GM12892 (cell line): ENCODE measurements at regions not wholly inside any gene's neighbourhood (a gene's known extent, or its start where the extent isn't known, plus 50 kb on each side); places are given as distances from the start of the nearest gene placed in this dataset.
"Not testable (repeated sequence)": the region's sequence is repeated elsewhere in the genome, so short reads cannot be mapped to it uniquely, and the experiment has no call there.

Experiments used
- DNase-seq: peaks from one replicate; pipeline ENCODE4 v3.0.0; 2011; ENCODE audit not compliant: insufficient read length
- FAIRE-seq: peaks from 2 replicates; lab custom pipeline; 2011; peaks lifted over from hg19 to GRCh38; lab: Jason Lieb, UNC
- POLR2A ChIP-seq: IDR thresholded peaks from 2 replicates; pipeline ENCODE4 v1.6.1; 2011; ENCODE audit warnings: low read depth, low read length, control low read depth
- POLR2AphosphoS5 ChIP-seq: IDR thresholded peaks from 2 replicates; pipeline ENCODE4 v1.6.1; 2011; ENCODE audit warnings: low read depth, low read length, control low read depth
- TAF1 ChIP-seq: IDR thresholded peaks from 2 replicates; pipeline ENCODE4 v1.6.1; 2011; ENCODE audit warnings: low read depth, mild to moderate bottlenecking, control low read depth, low read length, borderline replicate concordance

DNA sequence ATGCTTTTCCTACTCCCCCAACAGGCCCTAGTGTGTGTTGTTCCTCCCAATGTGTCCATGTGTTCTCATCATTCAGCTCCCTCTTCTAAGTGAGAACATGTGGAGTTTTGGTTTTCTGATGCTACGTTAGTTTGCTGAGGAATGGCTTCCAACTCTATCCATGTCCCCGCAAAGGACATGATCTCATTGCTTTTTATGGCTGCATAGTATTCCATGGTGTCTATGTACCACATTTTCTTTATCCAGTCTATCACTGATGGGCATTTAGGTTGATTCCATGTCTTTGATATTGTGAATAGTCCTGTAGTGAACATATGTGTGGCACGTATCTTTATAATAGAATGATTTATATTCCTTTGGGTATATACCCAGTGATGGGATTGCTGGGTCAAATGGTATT lies 72.5 kb upstream of the CCNY start:
- not testable (repeated sequence) for DNase-seq, FAIRE-seq

DNA sequence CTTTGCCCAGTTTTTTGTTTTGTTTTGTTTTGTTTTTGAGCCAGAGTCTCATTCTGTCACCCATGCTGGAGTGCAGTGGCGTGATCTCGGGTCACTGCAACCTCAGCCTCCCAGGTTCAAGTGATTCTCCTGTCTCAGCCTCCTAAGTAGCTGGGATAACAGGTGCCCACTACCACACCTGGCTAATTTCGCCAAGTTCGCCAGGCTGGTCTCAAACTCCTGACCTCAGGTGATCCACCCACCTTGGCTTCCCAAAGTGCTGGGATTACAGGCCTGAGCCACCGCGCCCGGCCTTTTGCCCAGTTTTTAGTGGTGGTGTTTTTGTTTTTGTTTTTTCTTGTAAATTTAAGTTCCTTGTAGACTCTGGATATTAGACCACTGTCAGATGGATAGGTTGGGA lies 71.7 kb upstream of the CCNY start:
- not testable (repeated sequence) for DNase-seq, FAIRE-seq

DNA sequence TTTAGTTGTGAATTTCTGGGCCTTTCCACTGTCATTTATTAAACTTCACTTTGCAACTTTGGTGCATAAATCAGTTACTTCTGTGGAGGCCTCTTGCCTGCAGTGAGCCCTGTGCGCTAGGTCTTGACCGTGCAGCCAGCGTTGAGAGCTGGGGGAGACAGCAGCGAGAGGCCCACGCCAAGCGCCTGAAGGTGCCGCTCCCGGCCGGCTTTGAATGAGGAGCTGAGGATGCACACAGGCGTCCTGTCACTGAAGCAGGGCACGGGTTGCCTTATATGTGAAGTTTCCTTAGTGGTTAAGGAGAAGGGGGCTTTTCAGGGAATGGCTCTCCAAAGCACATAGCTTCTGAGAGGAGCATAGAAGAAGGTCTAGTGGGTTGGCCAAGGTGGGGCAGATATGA lies 70.9 kb upstream of the CCNY start:
- DNase-seq (no peak), FAIRE-seq (no peak)
- TF ChIP-seq POLR2AphosphoS5 = no peak
- TF ChIP-seq POLR2A = no peak

DNA sequence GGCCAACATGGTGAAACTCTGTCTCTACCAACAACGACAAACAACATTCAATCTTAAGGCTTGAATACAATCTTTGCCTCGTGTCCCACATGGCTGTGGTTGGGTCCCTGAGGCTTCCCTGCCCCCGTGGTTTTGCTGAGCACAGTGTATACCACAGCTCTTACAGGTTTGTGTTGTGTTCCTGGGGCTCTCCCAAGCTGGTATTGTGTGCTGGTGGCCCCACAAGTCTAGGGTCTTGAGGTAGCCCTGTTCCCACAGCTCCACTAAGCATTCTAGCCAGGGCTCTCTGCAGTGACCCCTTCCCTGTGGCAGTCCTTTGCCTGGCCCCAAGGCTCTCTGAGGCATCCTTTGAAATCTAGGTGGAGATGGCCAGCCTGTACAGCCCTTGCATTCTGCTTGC lies 68.0 kb upstream of the CCNY start:
- no peak for FAIRE-seq
- no peak for DNase-seq
- TF ChIP-seq POLR2A (no peak), TAF1 (no peak), POLR2AphosphoS5 (no peak)

DNA sequence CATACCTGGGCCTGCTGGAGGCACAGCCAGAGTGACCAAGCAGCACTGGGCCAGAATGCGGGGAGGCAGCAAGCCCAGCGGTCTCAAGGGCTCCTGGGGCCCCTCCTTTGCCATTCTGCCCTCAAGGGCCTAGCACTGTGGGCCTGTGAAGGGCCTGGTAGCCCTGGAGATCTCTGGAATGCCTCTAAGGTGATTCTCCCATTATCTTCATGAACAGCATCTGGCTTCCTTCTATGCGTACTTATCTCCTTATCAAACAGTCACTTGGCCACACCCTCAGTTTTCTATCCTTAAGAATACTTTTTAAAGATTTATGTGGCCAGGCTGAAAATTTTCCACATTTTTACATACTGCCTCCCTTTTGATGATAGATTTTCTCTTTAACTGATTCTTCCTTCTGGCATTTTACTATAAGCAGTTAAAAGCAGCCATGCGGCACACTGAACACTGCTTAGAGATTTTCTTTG lies 67.5 kb upstream of the CCNY start:
- no peak for TF ChIP-seq TAF1
- TF ChIP-seq POLR2AphosphoS5 = no peak
- TF ChIP-seq POLR2A = no peak
- FAIRE-seq = no peak
- DNase-seq = no peak

DNA sequence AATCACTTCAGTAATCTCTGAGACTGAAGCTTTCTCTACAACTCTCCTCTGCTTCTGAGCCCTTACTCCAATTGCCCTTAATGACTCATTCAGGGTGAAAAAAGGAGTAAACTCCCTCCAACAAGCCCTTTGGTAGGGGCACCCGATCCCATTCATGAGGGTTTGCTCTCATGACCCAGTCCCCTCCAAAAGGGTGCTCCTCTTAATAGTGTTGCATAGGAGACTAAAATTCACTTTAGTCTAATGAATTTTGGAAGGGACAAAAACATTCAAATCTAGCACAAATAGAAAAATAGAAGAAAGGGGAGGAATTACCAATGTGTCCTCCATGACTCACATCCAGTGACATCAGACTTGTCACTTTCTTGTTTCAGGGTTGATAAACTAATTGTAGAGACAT lies 66.2 kb upstream of the CCNY start:
- DNase-seq = no peak

DNA sequence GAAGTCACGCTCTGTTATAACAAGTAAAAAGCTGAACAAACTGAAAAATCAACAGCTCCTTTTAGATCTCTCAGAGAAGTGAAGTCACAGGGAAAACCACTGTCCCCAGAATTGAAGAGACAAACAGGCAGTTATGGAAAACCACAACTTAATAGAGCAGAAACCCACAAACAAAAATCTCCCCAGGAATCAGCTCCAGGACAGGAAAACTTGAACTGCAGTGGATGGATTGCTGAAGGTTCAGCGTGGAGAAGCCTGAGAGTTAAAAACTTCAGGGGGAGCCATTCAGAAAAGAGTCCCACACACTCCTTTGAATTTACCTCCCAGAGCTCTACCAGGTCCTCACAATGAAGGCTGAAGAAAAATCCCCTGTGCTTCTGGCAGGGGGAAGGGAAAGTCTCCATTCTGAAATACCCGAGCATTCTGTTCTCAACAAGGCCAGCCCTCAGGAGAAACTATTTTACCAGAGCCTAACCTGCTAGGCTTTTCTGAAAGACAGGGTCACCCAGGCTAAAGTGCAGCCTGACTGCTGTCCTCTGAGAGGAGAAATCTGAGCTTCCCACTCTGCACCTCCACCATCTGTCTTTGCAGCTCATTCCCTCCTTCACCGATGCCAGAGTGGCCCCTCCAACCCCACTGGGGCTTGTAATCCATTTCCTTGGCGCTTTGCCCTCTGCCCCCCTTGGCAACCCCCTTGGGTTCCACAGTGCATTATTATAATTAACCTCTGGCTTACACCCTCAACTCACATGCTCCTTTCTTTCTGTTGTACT lies 65.0 kb upstream of the CCNY start:
- no peak for TF ChIP-seq TAF1
- no peak for TF ChIP-seq POLR2A
- TF ChIP-seq POLR2AphosphoS5 = no peak
- FAIRE-seq (peak; percentile 30), DNase-seq (no peak)

More for the DNA sequence above, 66.2 kb upstream of the CCNY start:
- no peak for FAIRE-seq
- TF ChIP-seq TAF1 (no peak), POLR2AphosphoS5 (no peak), POLR2A (no peak)

DNA sequence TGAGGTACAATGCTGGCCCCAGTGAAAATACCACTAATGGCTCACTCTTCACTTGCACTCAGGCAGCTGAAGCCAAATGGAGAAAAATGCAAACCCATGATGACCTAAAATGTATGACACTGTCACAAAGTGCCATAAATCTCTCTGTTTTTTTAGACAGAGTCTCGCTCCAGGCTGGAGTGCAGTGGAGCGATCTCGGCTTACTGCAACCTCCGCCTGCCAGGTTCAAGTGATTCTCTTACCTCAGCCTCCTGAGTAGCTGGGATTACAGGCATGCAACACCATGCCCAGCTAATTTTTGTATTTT lies 64.5 kb upstream of the CCNY start:
- DNase-seq, FAIRE-seq: not testable (repeated sequence)

DNA sequence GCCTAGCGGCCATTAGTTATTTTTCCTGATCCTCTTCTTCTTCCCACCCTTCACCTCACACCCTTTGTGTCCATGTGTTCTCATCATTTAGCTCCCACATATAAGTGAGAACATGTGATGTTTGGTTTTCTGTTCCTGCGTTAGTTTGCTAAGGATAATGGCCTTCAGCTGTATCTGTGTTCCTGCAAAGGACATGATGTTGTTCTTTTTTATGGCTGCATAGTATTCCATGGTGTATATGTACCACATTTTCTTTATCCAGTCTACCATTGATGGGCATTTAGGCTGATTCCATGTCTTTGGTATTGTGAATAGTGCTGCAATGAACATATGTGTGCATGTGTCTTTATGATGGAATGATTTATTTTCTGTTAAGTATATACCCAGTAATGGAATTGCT lies 63.9 kb upstream of the CCNY start:
- DNase-seq, FAIRE-seq: not testable (repeated sequence)

DNA sequence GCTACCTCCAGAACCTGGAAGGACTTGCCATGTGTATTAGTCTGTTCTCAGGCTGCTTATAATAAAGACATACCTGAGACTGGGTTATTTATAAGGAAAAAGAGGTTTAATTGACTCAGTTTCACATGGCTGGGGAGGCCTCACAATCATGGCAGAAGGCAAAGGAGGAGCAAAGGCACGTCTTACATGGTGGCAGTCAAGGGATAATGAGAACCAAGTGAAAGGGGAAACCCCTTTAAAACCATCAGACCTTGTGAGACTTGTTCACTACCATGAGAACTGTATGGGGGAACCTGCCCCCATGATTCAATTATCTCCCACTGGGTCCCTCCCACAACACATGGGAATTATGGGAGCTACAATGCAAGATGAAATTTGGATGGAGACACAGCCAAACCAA lies 62.3 kb upstream of the CCNY start:
- DNase-seq, FAIRE-seq: not testable (repeated sequence)

DNA sequence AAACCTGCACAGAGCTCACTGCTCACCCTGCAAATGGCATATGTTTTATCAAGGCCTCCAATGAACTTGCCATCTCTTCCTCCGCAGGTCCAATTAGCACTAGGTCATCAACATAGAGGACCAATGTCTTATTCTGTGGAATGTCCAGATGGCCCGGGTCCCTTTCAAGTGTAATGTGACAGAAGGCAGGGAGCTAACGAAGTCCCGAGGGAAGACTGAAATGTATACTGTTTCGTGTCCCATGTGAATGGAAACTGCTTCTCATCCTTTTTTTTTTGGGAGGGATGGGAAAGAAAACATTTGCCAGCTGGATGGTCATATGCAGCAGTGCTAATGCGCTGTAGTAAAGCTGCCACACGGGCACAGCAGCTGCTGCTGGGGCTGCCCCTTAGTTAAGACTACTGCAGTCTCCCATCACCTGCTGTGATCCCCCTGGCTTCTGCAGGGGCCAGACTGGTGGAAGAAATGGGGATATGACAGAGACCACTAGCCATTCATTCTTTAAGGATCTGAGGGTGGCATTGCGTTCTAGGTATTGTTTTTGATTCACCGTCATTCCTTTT lies 61.7 kb upstream of the CCNY start:
- FAIRE-seq (no peak), DNase-seq (no peak)
- TF ChIP-seq TAF1 (no peak), POLR2A (no peak), POLR2AphosphoS5 (no peak)

DNA sequence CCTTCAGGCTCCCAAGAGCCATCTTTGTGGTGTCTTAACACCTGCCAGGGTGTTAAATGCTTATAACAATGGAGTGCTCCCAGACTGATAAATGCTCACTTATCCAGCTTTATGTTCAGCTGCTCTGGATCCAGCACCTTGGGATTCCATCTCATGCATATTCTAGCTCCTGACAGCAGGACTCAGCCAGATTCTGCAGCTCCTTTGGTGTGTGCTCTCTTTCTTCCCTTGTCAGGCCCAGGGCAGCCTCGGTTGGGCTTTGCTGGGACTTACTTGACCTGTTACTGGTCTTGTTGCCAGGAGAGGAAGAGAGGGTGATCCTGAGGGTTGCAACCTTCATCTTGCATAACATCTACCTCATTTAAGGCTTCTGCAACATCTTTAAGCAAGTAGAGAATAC lies 59.4 kb upstream of the CCNY start:
- TF ChIP-seq POLR2A (no peak), POLR2AphosphoS5 (no peak), TAF1 (no peak)
- DNase-seq (no peak), FAIRE-seq (no peak)

DNA sequence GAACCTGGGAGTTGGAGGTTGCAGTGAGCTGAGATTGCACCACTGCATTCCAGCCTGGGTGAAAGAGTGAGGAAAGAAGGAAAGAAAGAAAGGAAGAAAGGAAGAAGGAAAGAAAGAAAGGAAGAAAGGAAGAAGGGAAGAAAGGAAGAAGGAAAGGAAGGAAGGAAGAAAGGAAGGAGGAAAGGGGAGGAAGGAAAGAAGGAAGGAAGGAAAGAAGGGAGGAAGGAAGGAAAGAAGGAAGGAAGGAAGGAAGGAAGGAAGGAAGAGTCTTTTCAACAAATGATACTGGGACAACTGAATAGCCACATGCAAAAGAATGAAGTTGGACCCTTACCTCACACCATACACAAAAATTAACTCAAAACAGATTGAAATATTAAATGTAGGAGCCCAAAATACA lies 56.1 kb upstream of the CCNY start:
- DNase-seq, FAIRE-seq: not testable (repeated sequence)
